Natural killer cell (primary cell): ENCODE measurements at regions not wholly inside any gene's neighbourhood (a gene's known extent, or its start where the extent isn't known, plus 50 kb on each side); places are given as distances from the start of the nearest gene placed in this dataset.

Experiments
- ATAC-seq, 3 donors: fragments of 150-1000 bp in 2 of 3; fragments of 200-7000 bp in 1 of 3; cut with Tn5 transposase; 1 replicate in 1 of 3; 2 replicates in 2 of 3; pipeline ENCODE4 v1.10.0; 2021; ENCODE audit warnings: mild to moderate bottlenecking in 2 of 3, moderate library complexity in 2 of 3
- DNase-seq, 2 donors: peaks; one replicate each; pipeline versions ENCODE4 v3.0.0 to v3.0.0-alpha.2; 2013 to 2021; ENCODE audit warnings: mixed read lengths in 1 of 2
- H3K27ac ChIP-seq: one replicate; pipeline ENCODE4 v1.5.1; 2013; ENCODE audit warnings: mild to moderate bottlenecking, low read length
- H3K27me3 ChIP-seq: one replicate; pipeline ENCODE4 v1.6.1; 2013; ENCODE audit warnings: low read length; ENCODE audit not compliant: control insufficient read depth, insufficient read depth
- H3K36me3 ChIP-seq: one replicate; pipeline ENCODE4 v1.6.1; 2013; ENCODE audit warnings: low read length; ENCODE audit not compliant: control insufficient read depth, insufficient read depth
- H3K4me1 ChIP-seq: one replicate; pipeline ENCODE4 v1.6.1; 2013; ENCODE audit warnings: low read length; ENCODE audit not compliant: control insufficient read depth, insufficient read depth
- H3K4me3 ChIP-seq: one replicate; pipeline ENCODE4 v1.5.1; 2013; ENCODE audit warnings: low read length
- H3K9me3 ChIP-seq: one replicate; pipeline ENCODE4 v1.6.1; 2013; ENCODE audit warnings: low read length; ENCODE audit not compliant: control insufficient read depth, insufficient read depth
- H3K27ac Mint-ChIP-seq, 2 donors: one replicate each; pipeline ENCODE4 v1.8.0; 2022; ENCODE audit warnings: mild to moderate bottlenecking in 2 of 2, mixed read lengths in 2 of 2, moderate library complexity in 1 of 2
- H3K27me3 Mint-ChIP-seq, 2 donors: one replicate each; pipeline ENCODE4 v1.8.0; 2022; ENCODE audit warnings: low read depth in 2 of 2, mixed read lengths in 2 of 2
- H3K36me3 Mint-ChIP-seq: one replicate; pipeline ENCODE4 v1.8.0; 2022; ENCODE audit warnings: mixed read lengths
- H3K4me1 Mint-ChIP-seq, 2 donors: one replicate each; pipeline ENCODE4 v1.8.0; 2022; ENCODE audit warnings: mixed read lengths in 2 of 2
- H3K4me3 Mint-ChIP-seq: one replicate; pipeline ENCODE4 v1.8.0; 2022; ENCODE audit warnings: mild to moderate bottlenecking, moderate library complexity, mixed read lengths
- H3K9me3 Mint-ChIP-seq, 2 donors: one replicate each; pipeline ENCODE4 v1.8.0; 2022; ENCODE audit warnings: mixed read lengths in 2 of 2
- CTCF ChIP-seq: fragments of 200-600 bp; IDR thresholded peaks from one replicate; pipeline ENCODE4 v1.8.0; 2022; ENCODE audit warnings: antibody characterized with exemption
- WGBS: methylation state at CpG from one replicate; pipeline ENCODE4 v1.1.7; 2013; ENCODE audit warnings: missing lambda C conversion rate; ENCODE audit not compliant: insufficient coverage; 5-methylcytosine and 5-hydroxymethylcytosine counted together
- intact Hi-C: fragments of 100-400 bp; cut with micrococcal nuclease; formaldehyde crosslinking; loops from one replicate; pipeline ENCODE4 v1.14.2; 2022

- Histone ChIP-seq H3K36me3 (no peaks in the 10 kb centered on the region), H3K27ac (no peak overlapping the region), H3K27me3 (no peaks in the 10 kb centered on the region), H3K9me3 (peaks cover 8% of the 10 kb centered on the region), H3K4me1 (no peaks in the 10 kb centered on the region), H3K4me3 (no peak overlapping the region)
- intact Hi-C loops = no loop called here
- H3K36me3 Mint-ChIP-seq = no peaks in the 10 kb centered on the region
- no peaks in the 10 kb centered on the region for H3K4me1 Mint-ChIP-seq
- H3K27me3 Mint-ChIP-seq = no peaks in the 10 kb centered on the region
- no peak for TF ChIP-seq CTCF
- no peak for DNase-seq
- no peak overlapping the region for H3K27ac Mint-ChIP-seq
- no peak overlapping the region for H3K4me3 Mint-ChIP-seq
- peaks cover 10 to 19% of the 10 kb centered on the region in 2 donors for H3K9me3 Mint-ChIP-seq
- WGBS = 100% methylated on average over 2 of the region's 2 CpGs
- no peak for ATAC-seq
Measured at GRCh38 chr5:17878541-17878940, 244.3 kb downstream of the TAF11L14 start.

- no peak for ATAC-seq
- no peak overlapping the region for H3K4me3 ChIP-seq
Measured at GRCh38 chr5:17879276-17879675, 245.0 kb downstream of the TAF11L14 start.

GRCh38 chr5:17880869-17881268, 246.6 kb downstream of the TAF11L14 start:
- H3K27ac ChIP-seq = no peak overlapping the region
- intact Hi-C loops = no loop called here
- no peaks in the 10 kb centered on the region for H3K4me1 ChIP-seq
- no peaks in the 10 kb centered on the region for H3K27me3 ChIP-seq
- Mint-ChIP-seq H3K27ac (no peak overlapping the region), H3K9me3 (peaks cover 8 to 21% of the 10 kb centered on the region in 2 donors), H3K27me3 (no peaks in the 10 kb centered on the region), H3K4me3 (no peak overlapping the region), H3K36me3 (no peaks in the 10 kb centered on the region), H3K4me1 (no peaks in the 10 kb centered on the region)
- H3K4me3 ChIP-seq = no peak overlapping the region
- DNase-seq (no peak), ATAC-seq (no peak)
- H3K36me3 ChIP-seq = no peaks in the 10 kb centered on the region
- WGBS = 96% methylated on average over 4 of the region's 4 CpGs
- peaks cover 9% of the 10 kb centered on the region for H3K9me3 ChIP-seq
- no peak for TF ChIP-seq CTCF

More at GRCh38 chr5:17879276-17879675, 245.0 kb downstream of the TAF11L14 start:
- no peak overlapping the region for H3K27ac Mint-ChIP-seq
- H3K27me3 Mint-ChIP-seq = no peaks in the 10 kb centered on the region
- intact Hi-C loops = no loop called here
- no CpG with 5 or more reads among the region's 2 CpGs for WGBS
- H3K27ac ChIP-seq = no peak overlapping the region
- no peaks in the 10 kb centered on the region for H3K4me1 Mint-ChIP-seq
- no peak for DNase-seq
- TF ChIP-seq CTCF = no peak
- no peaks in the 10 kb centered on the region for H3K4me1 ChIP-seq
- H3K27me3 ChIP-seq = no peaks in the 10 kb centered on the region
- no peaks in the 10 kb centered on the region for H3K36me3 Mint-ChIP-seq
- peaks cover 10 to 22% of the 10 kb centered on the region in 2 donors for H3K9me3 Mint-ChIP-seq
- no peaks in the 10 kb centered on the region for H3K36me3 ChIP-seq
- peaks cover 9% of the 10 kb centered on the region for H3K9me3 ChIP-seq
- H3K4me3 Mint-ChIP-seq = no peak overlapping the region

GRCh38 chr5:17882760-17883488, 248.7 kb downstream of the TAF11L14 start:
- Mint-ChIP-seq H3K9me3 (peaks cover 8 to 24% of the 10 kb centered on the region in 2 donors), H3K27ac (no peak overlapping the region), H3K4me1 (no peaks in the 10 kb centered on the region), H3K4me3 (no peak overlapping the region), H3K36me3 (peaks cover 8% of the 10 kb centered on the region), H3K27me3 (no peaks in the 10 kb centered on the region)
- DNase-seq = no peak
- ATAC-seq = no peak
- no peak for TF ChIP-seq CTCF
- H3K36me3 ChIP-seq = no peaks in the 10 kb centered on the region
- no peak overlapping the region for H3K4me3 ChIP-seq
- intact Hi-C loops = no loop called here
- H3K9me3 ChIP-seq = peaks cover 9% of the 10 kb centered on the region
- 90% methylated on average over 6 of the region's 6 CpGs for WGBS
- no peak overlapping the region for H3K27ac ChIP-seq
- no peaks in the 10 kb centered on the region for H3K27me3 ChIP-seq
- no peaks in the 10 kb centered on the region for H3K4me1 ChIP-seq
